ENCODE measurements at regions not wholly inside any gene's neighbourhood (a gene's known extent, or its start where the extent isn't known, plus 50 kb on each side); places are given as distances from the start of the nearest gene placed in this dataset.
"Not testable (repeated sequence)": the region's sequence is repeated elsewhere in the genome, so short reads cannot be mapped to it uniquely, and the experiment has no call there.

DNA sequence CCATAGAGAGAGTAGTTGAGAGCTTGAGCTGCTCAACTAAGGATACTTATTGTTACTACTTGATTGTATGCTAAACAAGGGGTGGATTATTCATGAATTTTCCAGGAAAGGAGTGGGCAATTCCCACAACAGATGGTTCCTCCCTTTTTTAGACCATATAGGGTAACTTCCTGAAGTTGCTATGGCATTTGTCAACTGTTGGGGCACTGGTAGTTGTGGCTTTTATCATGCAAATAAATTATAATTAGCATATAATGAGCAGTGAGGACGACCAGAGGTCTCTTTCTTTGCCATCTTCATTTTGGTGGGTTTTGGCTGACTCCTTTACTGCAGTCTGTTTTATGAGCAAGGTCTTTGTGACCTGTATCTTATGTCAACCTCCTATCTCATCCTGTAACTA is 1403.5 kb upstream of the PABPC4L start:
- DNase-seq, result no peak

DNA sequence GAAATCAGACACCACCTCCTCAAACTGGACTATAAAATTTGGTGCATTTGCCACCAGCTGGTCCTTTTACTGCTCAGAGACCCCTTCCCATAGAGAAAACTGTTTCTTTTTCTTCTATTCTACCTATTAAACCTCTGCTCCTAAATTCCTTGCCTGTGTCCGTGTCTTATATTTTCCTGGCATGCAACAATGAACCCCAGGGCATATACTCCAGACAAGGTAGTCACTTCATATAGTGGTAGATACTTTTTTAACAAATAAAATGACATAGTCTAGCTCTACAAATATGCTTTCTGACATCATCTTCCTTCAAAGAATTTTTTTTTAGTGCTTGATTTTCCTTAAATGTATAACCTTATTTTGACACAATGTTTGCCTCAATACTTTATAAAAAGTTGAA is 1402.9 kb upstream of the PABPC4L start:
- DNase-seq, result no peak

DNA sequence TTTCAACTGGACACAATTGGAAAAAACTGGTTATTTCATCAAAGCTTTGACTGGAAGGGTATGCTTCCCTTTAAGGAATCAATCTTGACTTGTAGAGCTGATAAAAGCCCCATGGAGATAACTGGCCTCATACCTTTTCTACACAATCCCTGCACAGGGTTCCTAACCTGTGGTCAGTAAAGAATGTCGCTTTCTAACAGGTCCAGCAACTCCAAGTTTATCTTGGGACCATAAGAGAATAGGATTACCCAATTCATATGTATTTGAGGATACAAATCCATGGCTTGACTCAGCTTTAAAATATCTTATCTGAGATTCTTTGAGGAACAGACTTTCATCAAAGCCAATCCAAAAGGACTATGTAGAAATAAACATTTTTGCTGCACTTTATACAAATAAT is 1399.8 kb upstream of the PABPC4L start:
- no peak for DNase-seq

DNA sequence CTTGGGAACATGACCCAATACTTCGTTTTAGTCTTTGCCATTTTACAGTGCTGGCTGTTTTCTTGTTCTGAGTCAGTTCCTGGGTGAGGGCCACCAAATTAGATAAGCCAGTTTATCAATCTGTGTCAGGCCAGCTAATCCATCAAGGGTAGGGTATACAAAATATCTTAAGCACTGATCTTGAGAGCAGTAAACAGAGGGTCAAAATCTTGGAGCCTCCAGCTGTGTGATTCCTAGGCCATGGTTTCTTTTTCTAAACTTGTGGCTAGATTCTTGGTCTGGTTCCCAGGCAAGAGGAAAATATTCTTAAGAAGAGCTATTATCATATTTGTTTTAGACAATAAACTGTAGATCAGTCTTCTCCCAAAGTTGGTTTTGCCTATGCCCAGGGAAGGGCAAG is 1396.6 kb upstream of the PABPC4L start:
- DNase-seq, result no peak

DNA sequence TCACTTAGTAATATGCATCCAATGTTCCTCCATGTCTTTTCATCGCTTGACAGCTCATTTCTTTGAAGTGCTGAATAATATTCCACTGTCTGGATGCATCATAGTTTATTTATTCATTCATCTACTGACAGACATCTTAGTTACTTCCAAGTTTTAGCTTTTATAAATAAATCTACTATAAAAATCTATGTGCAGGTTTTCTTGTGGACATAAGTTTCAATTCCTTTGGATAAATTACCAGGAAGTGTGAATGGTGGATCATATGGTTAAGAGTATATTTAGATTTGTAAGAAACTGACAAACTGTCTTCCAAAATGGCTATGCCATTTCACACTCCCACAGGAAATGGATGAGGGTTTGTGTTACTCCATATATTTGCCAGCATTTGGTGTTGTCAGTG is 1392.9 kb upstream of the PABPC4L start:
- no peak for DNase-seq

DNA sequence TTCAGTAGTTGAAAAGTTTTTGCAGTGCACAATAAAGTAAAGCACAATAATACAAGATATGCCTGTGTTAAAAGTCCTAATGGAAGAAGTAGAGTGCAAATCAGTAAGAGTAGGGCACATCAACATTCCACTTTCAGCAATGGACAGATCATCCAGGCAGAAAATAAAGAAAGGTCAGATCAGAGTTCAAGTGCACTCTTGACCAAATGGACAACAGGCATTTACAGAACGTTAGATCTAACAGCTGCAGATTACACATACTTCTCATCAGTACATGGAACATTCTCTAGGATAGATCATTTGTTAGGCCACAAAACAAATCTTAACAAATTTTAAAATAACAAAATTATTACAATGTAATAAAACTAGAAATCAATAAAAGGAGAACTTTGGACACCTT is 1373.5 kb upstream of the PABPC4L start:
- DNase-seq, result no peak

DNA sequence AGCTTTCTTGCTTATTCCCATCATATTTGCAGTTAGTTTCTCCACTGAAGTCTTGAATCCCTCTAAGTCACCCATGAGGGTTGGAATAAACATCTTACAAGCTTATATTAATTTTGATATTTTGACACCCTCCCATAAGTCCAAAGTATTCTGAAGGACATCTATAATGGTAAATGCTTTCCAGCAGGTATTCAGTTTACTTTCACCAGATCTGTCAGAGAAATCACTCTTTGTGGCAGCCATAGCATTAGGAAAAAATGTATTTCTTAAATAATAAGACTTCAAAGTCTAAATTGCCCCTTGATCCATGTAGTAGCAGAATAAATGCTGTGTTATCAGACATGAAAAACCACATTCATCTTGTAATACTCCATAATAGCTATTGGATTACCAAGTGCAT is 1371.7 kb upstream of the PABPC4L start:
- DNase-seq, result no peak

DNA sequence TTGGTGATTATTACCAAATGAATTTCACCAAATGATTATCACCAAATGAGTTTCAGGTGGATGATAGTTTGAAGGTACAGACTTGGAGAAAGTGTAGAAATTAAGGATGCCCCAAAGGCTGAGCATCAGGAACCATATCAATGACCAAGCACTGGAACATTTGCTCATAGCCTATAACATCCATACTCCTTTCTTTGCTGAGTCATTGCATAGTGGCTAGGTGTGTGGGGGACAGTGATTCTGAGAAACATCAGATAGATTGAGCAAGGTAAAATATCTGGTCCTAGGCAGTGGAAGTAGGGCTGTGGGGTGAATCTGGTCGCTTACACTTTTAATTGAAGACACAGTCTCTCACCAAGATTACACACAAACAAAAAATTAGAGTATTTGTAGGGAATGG is 1362.5 kb upstream of the PABPC4L start:
- no peak for DNase-seq

DNA sequence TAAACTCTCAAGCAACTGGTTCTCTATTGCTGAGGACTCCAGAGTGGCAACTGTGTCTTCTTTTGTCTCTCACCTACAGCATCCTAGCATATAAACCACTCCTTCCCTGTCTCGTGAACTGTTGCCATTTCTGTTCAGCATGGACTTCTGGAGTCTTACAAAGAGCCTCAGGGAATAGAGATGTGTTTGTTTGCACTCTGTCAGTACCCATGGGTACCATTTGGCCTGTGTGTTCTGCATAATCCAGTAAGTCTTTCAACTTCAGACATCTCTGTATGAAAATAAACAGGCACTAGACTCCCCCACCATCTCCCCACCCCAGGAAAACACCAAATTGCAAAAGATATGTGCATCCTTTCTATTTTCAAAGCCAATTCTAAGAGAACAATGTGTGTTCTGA is 1351.6 kb upstream of the PABPC4L start:
- no peak for DNase-seq

DNA sequence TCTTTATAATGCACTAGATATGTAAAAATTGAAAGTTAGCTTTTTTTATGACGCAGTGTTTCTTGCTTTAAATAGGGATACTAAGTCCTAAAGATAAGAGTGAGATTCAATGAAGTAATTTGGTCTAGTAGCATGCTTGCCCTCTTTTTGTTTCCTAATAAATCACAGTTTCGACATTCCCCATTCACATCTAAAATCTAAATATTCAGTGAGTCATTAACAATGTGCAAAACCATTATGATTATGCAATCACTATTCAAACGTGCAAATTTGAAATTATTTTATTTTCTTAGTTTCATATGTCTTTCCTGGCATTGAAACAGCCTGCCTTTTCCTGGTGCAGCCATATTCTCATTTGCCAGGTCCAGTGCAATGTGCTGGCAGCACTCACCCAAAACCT is 1350.5 kb upstream of the PABPC4L start:
- DNase-seq, result no peak

DNA sequence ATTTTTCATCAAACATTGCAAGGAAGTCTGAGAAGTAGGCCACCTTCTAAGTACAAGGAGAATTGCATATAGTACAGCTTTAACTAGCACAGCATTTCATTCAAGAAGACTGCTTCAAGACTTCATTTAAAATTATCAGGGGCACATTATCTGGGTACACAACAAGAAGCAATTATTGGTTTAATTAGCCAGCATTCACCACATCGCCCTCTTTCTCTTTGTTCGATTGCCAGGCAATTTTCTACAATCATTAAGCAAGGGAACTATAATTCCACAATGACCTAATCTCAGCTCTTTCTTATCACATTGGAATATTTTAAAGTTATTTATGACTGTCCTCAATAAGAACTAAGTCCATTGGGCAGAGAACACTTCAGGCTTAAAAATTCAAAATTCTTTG is 1347.1 kb upstream of the PABPC4L start:
- no peak for DNase-seq

DNA sequence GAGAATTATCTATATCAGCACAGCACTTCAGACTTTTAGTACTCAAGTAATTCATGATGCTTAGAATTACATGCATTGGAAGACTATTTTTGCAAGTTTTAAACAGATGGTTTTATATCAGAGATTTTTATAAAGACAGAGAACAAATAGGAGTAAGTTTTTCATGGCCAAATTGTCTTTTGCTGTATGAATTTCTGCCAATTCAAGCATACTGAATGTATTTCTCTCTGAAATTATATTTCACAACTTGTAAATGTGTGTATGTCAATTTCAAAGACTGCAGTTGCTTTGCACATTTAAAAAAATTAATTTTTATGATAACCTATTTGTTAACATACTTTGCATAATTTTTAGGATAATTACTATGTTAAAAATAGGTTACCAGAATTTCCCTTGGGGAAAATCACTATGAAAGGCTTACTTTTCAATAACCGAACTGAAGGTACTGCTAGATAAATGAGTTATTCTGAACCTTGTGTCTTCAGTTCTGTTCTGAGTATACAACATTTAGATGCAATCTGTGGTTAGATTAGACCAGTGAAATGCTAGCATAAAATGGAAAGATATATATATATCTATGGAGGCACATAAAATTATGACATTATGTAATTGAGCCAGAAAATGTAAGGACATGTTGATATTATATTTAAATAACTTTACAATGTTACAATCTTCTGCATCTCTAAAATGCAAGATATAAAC is 1344.2 kb upstream of the PABPC4L start:
- no peak for DNase-seq

DNA sequence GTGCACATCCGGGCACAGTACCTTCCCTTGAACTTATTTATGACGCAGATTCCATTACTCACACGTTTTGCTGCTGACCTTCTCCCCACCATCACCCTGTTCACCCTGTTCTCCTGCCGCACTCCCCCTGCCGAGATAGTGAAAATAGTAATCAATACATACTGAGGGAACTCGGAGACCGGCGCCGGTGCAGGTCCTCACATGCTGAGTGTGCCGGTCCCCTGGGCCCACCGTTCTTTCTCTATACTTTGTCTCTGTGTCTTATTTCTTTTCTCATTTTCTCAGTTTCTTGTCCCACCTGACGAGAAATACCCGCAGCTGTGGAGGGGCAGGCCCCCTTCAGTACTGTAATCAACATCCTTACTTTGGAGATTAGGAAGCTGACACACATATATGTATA is 1337.1 kb upstream of the PABPC4L start:
- DNase-seq, result no peak

DNA sequence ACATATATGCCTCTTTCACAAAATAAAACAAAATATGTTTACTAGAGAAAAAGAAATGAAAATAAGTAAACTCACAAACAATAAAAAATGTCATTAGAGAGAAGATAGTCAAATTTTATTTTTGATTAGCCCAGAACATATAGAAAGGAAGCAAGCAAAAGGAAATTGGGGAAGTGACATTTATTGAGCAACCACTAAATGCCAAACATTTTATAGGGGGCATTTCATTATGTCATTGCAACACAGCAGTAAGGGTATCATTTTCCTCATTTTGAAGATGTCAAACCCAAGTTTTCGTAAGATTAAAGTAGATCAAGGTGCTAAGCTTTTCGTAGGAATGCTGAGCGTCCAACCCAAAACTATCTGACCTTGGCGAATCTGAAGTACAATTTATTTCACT is 1331.5 kb upstream of the PABPC4L start:
- no peak for DNase-seq

DNA sequence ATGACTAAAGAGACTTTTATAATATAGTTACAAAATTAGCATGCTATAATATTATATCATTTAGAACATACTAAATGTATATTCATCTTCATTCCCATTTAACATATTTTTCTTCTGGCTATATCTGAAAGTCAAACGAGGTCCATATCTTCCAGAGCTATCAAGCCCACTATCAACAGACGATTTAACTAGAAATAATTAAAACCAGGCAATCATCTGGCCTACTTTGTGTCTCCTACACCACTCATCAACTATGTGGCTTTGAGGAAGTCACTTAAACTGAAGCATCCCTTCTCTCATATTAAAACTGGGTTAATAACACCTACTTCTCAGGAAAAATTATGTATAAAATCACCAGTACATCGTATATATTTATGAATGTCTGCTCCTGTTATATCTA is 1330.5 kb upstream of the PABPC4L start:
- DNase-seq, result no peak

DNA sequence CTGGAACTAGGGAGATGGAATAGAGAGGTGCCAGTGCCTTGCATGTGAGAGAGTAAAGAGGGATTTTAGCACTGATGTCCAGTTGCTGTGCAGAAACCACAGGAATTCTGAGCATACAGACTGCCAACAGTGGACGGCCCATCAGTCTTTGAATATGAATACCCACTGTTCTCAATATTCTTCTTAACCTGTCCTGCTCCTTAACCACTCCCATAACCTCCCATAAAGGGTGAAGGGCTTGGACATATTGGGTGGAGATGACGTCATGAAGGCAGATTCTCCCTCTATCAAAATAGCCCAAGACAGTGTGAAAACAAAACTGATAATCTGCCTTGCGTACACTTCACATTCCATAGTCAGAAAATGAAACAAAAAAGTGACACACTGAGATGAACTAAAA is 1313.7 kb upstream of the PABPC4L start:
- no peak for DNase-seq

DNA sequence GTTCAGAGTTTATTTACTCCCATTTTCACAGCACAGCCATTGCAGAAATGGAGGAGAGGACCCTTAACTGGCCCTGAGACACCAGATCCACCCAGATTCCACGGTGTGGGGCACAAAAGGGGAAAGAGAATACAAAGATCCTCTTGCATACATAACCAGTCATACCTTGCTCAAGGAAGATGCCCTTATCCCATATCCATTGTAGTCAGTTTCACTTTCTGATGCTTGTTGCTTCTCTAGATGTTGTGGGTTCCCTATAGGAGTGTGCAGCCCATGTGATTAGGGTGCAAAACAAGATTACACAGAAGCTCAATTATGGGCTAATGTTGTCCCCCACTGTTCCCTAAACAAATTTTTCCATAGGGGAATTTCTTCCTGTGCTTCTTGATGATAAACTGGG is 1309.0 kb upstream of the PABPC4L start:
- DNase-seq, result no peak

DNA sequence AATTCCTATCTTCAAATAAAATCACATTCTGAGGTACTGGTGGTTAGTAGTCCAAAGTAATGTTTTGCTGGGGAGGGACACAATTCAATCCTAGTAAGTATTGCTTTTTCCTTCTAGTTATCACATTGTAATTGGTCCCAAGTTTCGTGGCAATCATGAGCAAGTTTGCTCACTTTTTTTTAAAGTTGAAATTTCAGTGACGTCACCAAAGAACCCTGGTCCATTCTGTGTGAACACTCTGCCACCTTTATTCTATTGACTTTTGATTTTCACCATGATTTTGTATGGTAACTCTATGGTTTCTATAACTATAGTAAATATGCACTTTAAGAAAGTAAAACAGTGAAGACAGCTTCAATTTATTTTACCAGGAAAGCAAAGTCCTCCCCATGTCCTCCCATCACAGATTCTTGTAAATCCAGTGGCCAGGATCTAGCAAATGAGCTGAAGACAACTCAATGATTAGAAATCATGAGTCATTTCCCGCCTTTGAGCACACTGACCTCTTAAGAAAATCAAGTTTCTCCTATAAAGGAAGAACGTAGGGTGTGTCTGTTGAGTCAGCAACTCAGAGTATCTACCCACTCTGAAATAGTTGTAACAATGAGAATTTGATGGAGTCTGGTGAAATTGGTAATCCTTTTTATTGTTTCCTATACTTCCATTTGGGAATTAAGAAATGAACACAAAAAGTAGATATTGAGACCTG is 1306.6 kb upstream of the PABPC4L start:
- DNase-seq, result no peak

DNA sequence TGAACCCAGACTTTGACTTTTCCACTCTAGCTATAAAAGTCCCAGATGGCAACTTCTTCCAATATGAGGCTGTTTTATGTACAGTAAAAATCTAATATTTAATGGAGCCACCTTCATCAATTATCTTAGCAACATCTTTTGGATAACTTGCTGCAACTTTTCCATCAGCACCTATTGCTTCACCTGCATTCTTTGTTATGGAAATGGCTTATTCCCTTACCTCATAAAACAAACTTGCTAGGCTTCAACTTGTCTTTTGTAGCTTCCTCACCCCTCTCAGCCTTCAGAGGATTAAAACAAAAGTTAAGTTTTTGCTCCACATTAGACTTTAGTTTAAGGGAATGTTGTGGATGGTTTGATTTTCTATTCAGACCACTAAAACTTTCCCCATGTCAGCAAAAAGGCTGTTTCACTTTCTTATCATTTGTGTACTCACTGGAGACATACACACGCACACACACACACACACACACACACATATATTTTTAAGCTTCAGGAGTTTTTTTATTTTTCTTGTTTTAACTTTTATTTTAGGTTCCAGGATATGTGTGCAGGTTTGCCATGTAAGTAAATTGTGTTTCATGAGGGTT is 1296.1 kb upstream of the PABPC4L start:
- no peak for DNase-seq

DNA sequence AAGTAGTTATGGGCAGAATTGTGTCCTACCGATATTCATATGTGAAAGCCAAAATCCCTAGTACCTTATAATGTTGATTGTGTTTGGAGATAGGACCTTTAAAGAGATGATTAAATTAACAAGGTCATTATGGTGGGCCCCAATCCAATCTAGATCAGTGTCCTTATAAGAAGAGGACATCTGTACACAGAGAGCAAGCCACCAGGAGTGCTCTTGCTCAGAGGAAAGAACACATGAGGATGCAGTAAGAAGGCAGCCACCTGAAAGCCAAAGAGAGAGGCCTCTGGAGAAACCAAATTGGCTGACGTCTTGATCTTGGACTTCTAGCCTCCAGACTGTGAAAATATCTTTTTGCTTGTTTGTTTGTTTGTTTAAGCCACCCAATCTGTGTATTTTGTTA is 1290.8 kb upstream of the PABPC4L start:
- DNase-seq, result no peak

DNA sequence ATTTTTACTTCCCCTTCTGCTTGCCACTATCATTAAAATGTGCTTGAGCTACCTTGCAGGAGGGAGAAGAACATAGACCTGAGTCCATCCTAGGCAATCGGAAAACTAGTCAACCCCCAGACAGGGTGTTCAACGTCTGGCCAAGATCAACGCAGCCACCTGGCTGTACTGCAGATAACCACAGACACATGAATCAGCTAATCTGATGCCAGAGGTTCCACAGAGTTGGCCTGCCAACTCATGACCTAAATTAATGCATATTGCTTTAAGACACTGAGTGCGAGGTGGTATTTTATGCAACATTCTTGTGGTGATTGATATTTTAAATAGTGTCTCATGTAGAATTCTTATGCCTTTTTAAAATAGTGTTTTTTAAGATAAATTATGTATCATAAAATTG is 1283.8 kb upstream of the PABPC4L start:
- DNase-seq, result no peak

DNA sequence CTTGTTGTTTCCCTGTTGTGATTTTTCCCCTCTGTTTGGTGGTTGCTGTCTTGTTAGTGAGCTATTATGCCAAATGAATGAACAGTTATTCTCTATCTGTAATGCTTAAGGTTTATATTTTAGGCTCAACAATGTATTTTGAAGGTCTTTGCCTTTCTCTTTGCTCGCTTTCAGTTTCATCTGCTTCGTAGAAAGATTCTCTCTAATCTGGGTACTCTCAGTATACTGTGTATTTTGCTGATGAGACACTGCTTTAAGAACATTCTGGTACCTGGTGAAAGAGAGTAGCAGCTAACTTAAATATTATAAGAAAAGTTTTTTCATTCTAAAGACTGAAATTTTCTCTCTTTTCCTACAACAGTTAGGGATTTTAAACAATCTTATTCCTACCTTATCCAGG is 1274.7 kb upstream of the PABPC4L start:
- no peak for DNase-seq

DNA sequence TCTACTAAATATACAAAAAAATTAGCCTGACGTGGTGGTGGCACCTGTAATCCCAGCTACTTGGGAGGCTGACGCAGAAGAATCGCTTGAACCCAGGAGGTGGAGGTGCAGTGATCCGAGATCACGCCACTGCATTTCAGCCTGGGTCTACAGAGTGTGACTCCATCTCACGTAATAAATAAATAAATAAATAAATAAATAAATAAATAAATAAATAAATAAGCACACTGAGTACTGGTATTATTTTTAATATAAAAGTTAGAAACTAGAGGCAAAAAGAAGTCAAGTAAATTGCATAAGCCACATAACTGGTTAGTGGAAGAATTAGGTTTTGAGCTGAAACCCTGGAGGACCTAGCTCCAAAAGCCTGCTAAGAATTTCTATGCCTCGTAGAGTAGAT is 1262.7 kb upstream of the PABPC4L start:
- no peak for DNase-seq

DNA sequence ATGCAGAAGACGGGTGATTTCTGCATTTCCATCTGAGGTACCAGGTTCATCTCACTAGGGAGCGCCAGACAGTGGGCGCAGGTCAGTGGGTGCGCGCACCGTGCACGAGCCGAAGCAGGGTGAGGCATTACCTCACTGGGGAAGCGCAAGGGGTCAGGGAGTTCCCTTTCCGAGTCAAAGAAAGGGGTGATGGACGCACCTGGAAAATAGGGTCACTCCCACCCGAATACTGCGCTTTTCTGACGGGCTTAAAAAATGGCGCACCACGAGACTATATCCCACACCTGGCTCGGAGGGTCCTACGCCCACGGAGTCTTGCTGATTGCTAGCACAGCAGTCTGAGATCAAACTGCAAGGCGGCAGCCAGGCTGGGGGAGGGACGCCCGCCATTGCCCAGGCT is 1246.0 kb upstream of the PABPC4L start:
- not testable (repeated sequence) for DNase-seq

DNA sequence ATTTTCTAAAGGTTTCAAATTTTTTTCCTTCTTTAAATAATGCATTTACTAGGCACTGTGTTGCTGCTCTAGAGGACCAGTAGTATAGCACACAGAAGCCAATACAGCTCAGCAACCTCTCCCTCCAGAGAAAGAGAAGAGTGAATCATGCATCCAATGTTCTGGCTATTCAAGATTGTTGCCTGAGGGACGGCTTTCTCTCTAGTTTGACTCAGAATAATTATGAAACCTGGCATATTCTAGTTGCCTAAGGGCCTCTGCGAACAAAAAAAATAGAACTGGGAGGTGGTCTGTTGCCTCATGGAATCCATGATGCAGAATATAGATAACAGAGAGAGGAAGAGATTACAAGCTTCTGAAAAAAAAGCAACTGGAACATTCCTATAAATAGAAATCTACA is 1233.3 kb upstream of the PABPC4L start:
- DNase-seq, result no peak
